ENCODE measurements at regions not wholly inside any gene's neighbourhood (a gene's known extent, or its start where the extent isn't known, plus 50 kb on each side); places are given as distances from the start of the nearest gene placed in this dataset.

DNA sequence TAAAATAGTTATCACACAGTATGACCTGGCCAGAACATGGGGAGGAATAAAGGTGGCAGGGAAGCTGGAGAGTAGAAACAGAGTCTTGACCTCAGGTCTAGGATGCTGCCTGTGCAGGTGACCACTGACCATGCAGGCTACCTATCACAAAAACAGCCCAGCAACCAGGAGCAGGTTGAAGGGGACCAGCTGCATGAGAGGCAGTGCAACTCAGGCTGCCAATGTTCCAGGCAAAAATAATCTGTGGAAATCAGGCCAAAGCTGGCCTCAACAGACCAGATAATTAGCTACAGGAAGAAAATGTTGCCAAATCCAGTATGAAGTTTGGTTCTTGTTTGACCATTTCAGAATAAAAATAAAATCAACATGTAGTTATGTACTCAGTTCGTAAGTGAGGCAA lies 72.6 kb downstream of the PDE6H start:
- intact Hi-C loops (cut with DNase I; ENCODE audit: low total_unique reads): no loop called here
- Histone ChIP-seq H3K36me3 (no peaks in the 10 kb centered on the region), H3K27ac (peak overlapping the region; percentile 5 to 47), H3K9me3 (no peaks in the 10 kb centered on the region), H3K4me3 (no peak overlapping the region), H3K27me3 (no peaks in the 10 kb centered on the region), H3K4me1 (peaks cover 0 to 37% (median 13%) of the 10 kb centered on the region in 4 donors)
- TF ChIP-seq, protein P1, sequence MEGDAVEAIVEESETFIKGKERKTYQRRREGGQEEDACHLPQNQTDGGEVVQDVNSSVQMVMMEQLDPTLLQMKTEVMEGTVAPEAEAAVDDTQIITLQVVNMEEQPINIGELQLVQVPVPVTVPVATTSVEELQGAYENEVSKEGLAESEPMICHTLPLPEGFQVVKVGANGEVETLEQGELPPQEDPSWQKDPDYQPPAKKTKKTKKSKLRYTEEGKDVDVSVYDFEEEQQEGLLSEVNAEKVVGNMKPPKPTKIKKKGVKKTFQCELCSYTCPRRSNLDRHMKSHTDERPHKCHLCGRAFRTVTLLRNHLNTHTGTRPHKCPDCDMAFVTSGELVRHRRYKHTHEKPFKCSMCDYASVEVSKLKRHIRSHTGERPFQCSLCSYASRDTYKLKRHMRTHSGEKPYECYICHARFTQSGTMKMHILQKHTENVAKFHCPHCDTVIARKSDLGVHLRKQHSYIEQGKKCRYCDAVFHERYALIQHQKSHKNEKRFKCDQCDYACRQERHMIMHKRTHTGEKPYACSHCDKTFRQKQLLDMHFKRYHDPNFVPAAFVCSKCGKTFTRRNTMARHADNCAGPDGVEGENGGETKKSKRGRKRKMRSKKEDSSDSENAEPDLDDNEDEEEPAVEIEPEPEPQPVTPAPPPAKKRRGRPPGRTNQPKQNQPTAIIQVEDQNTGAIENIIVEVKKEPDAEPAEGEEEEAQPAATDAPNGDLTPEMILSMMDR (IDR thresholded peaks at IDR 0.05): no peak
- DNase-seq: peak in 1 of 2 donors; percentile 23

- H3K4me3 ChIP-seq: no peak overlapping the region
- H3K36me3 ChIP-seq: no peaks in the 10 kb centered on the region
Measured at GRCh38 chr12:15047611-15048010, 74.8 kb downstream of the PDE6H start.

DNA sequence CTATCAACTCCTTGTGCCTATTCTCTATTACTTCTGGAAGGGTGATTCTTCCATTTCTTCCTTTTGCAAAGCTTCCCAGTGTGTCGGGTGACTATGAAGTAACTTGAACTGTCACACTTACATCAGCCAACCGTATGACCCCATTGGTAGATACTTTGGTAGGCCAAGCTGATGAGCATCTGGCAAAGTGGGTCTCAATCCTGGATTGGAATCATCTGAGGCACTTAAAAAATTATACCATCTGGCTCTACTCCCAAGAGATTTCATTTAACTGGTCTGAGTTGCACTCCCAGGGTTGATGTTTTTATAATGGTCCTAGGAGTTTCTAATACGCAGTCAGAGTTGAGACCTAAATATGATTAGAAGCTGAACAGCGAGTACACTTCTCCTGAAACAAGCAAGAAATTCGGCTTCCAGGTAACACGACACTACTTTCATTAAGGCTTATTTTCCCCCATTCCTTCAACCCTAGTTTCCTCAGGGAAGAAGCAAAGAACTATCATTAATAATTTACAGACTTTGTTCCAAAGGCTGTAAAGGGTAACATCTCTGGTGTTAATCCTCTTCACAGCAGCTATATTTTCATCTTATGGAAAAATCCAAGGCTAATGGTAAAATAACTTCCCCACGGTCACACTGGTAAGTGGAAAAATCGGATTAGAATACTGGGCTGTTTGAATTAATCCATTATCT lies 76.8 kb downstream of the PDE6H start:
- no peak for DNase-seq
- H3K9me3 ChIP-seq: no peaks in the 10 kb centered on the region
- no peak overlapping the region for H3K27ac ChIP-seq
- no peaks in the 10 kb centered on the region for H3K27me3 ChIP-seq
- no peak overlapping the region for H3K4me3 ChIP-seq
- peaks cover 0 to 28% (median 11%) of the 10 kb centered on the region in 4 donors for H3K4me1 ChIP-seq
- TF ChIP-seq, protein P1 (IDR thresholded peaks at IDR 0.05): no peak
- no peaks in the 10 kb centered on the region for H3K36me3 ChIP-seq
- intact Hi-C loops (cut with DNase I; ENCODE audit: low total_unique reads): no loop called here

More at GRCh38 chr12:15047611-15048010, 74.8 kb downstream of the PDE6H start:
- DNase-seq: no peak
- peak overlapping the region; percentile 11 to 34 for H3K27ac ChIP-seq
- intact Hi-C loops (cut with DNase I; ENCODE audit: low total_unique reads): no loop called here
- no peaks in the 10 kb centered on the region for H3K9me3 ChIP-seq
- peaks cover 0 to 37% (median 13%) of the 10 kb centered on the region in 4 donors for H3K4me1 ChIP-seq
- no peaks in the 10 kb centered on the region for H3K27me3 ChIP-seq
- TF ChIP-seq, protein P1 (IDR thresholded peaks at IDR 0.05): no peak

DNA sequence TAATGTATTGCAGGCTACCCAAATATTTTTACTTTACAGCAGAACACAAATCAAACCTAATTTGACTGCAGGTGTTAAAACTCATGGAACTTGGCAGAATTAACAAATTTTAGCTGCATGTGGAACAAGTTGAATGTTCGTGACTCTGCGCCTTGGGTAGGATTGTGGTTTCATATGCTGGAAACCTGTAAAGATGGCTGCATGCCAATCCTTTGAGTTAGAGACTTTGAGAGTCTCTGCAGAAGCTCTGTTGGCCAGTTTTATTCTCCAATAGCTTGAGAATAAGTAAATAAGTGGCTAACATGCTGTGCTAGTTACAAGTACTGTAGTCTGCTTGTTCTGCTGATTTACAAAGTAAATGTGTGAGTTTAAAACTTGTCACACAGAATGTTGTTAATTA lies 77.8 kb downstream of the PDE6H start:
- Histone ChIP-seq H3K36me3 (no peaks in the 10 kb centered on the region), H3K27me3 (no peaks in the 10 kb centered on the region), H3K4me3 (no peak overlapping the region), H3K4me1 (peaks cover 0 to 17% (median 4%) of the 10 kb centered on the region in 4 donors), H3K27ac (no peak overlapping the region), H3K9me3 (no peaks in the 10 kb centered on the region)
- DNase-seq: no peak
- intact Hi-C loops (cut with DNase I; ENCODE audit: low total_unique reads): no loop called here
- TF ChIP-seq, protein P1 (IDR thresholded peaks at IDR 0.05): no peak

- Histone ChIP-seq H3K27me3 (no peaks in the 10 kb centered on the region), H3K4me1 (peaks cover 0 to 9% (median 2%) of the 10 kb centered on the region in 4 donors), H3K4me3 (no peak overlapping the region), H3K36me3 (no peaks in the 10 kb centered on the region), H3K27ac (no peak overlapping the region), H3K9me3 (no peaks in the 10 kb centered on the region)
- intact Hi-C loops (cut with DNase I; ENCODE audit: low total_unique reads): no loop called here
- no peak for DNase-seq
- TF ChIP-seq, protein P1 (IDR thresholded peaks at IDR 0.05): no peak
Measured at GRCh38 chr12:15052691-15053090, 79.8 kb downstream of the PDE6H start.

All from tibial artery (tissue), 4 donors.